ENCODE measurements at regions not wholly inside any gene's neighbourhood (a gene's known extent, or its start where the extent isn't known, plus 50 kb on each side); places are given as distances from the start of the nearest gene placed in this dataset.

GRCh38 chr12:46900734-46901463 is 75.1 kb upstream of the SLC38A4 start:
- BruUV-seq (replicated peaks): no TSS peak
- Histone ChIP-seq H3K9ac (ENCODE audit: insufficient read depth in 1 of 2, low read depth in 2 of 2, low read length in 2 of 2) (no peak overlapping the region), H3K79me2 (ENCODE audit: control insufficient read depth, insufficient read depth, low read length) (no peaks in the 10 kb centered on the region), H3K27me3 (ENCODE audit: control insufficient read depth in 2 of 2, insufficient read depth in 2 of 2, low read length in 2 of 2) (peaks cover 0 to 3% of the 10 kb centered on the region in 2 experiments; a peak in 1 of 5 replicates), H3K9me3 (replicated peaks; ENCODE audit: control insufficient read depth, insufficient read depth, low read depth, low read length) (no peaks in the 10 kb centered on the region), H3K9me1 (ENCODE audit: control insufficient read depth, insufficient read depth, low read length) (no peaks in the 10 kb centered on the region), H2AFZ (ENCODE audit: low read depth, low read length) (no peak overlapping the region), H4K20me1 (replicated peaks; ENCODE audit: control insufficient read depth, insufficient read depth, low read length) (no peaks in the 10 kb centered on the region), H3K4me1 (replicated peaks in 1 of 2; ENCODE audit: control insufficient read depth in 2 of 2, insufficient read depth in 2 of 2, low read length in 2 of 2) (no peaks in the 10 kb centered on the region), H3K4me3 (no peak overlapping the region), H3K36me3 (ENCODE audit: control insufficient read depth, insufficient read depth, low read length) (no peaks in the 10 kb centered on the region), H3K27ac (ENCODE audit: extremely low read depth, low read depth, low read length) (no peak overlapping the region), H3K4me2 (ENCODE audit: insufficient read depth, low read length) (no peak overlapping the region)
- FAIRE-seq (no peak), DNase-seq (ENCODE audit: extremely low read depth in 1 of 4, low spot score in 3 of 4) (no peak), ATAC-seq (no peak)
- CTCF ChIA-PET (ENCODE audit: low intra/inter-chr PET ratio): no interaction called here
- intact Hi-C loops (cut with micrococcal nuclease): no loop called here
- WGBS (ENCODE audit: insufficient coverage, low coverage, missing lambda C conversion rate): 0% methylated on average over 3 of the region's 3 CpGs
- POLR2A ChIA-PET: no interaction called here
- in situ Hi-C loops (cut with MboI): no loop called here
- TF ChIP-seq NR2C1 (IDR thresholded peaks at IDR 0.05) (no peak), NR2C1 (tag; IDR thresholded peaks at IDR 0.05) (no peak), NCOR1 (IDR thresholded peaks at IDR 0.05) (no peak), SAFB2 (IDR thresholded peaks at IDR 0.05; ENCODE audit: borderline replicate concordance, low read depth, low read length, severe bottlenecking) (no peak), TARDBP (IDR thresholded peaks at IDR 0.05) (no peak), SREBF2 (CRISPR knock-in tag; IDR thresholded peaks at IDR 0.05) (no peak), NFATC3 (IDR thresholded peaks at IDR 0.05) (no peak), TSC22D4 (tag; IDR thresholded peaks at IDR 0.05) (no peak), STAT5B (CRISPR knock-in tag; IDR thresholded peaks at IDR 0.05) (no peak), CEBPG (CRISPR knock-in tag; IDR thresholded peaks at IDR 0.05) (no peak), CEBPG (tag; conservative IDR thresholded peaks at IDR 0.05 in 1 of 2, IDR thresholded peaks at IDR 0.05 in 1 of 2) (no peak), RUNX1 (IDR thresholded peaks at IDR 0.05; ENCODE audit: low read depth) (no peak), USF2 (CRISPR knock-in tag; IDR thresholded peaks at IDR 0.05) (no peak), SUPT5H (IDR thresholded peaks at IDR 0.05) (no peak), UBTF (IDR thresholded peaks at IDR 0.05; ENCODE audit: borderline replicate concordance in 1 of 2, low read depth in 2 of 2, low read length in 2 of 2) (no peak), KDM1A (IDR thresholded peaks at IDR 0.05) (no peak), RBM14 (IDR thresholded peaks at IDR 0.05; ENCODE audit: borderline replicate concordance, insufficient read depth, low read depth, low read length) (no peak)
- TF ChIP-seq, protein P1, sequence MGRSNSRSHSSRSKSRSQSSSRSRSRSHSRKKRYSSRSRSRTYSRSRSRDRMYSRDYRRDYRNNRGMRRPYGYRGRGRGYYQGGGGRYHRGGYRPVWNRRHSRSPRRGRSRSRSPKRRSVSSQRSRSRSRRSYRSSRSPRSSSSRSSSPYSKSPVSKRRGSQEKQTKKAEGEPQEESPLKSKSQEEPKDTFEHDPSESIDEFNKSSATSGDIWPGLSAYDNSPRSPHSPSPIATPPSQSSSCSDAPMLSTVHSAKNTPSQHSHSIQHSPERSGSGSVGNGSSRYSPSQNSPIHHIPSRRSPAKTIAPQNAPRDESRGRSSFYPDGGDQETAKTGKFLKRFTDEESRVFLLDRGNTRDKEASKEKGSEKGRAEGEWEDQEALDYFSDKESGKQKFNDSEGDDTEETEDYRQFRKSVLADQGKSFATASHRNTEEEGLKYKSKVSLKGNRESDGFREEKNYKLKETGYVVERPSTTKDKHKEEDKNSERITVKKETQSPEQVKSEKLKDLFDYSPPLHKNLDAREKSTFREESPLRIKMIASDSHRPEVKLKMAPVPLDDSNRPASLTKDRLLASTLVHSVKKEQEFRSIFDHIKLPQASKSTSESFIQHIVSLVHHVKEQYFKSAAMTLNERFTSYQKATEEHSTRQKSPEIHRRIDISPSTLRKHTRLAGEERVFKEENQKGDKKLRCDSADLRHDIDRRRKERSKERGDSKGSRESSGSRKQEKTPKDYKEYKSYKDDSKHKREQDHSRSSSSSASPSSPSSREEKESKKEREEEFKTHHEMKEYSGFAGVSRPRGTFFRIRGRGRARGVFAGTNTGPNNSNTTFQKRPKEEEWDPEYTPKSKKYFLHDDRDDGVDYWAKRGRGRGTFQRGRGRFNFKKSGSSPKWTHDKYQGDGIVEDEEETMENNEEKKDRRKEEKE (IDR thresholded peaks at IDR 0.05; ENCODE audit: borderline replicate concordance in 1 of 2, control insufficient read depth in 1 of 2, low read depth in 2 of 2, low read length in 1 of 2): no peak

All from K562 (cell line).